GM18508 (cell line): ENCODE measurements at regions not wholly inside any gene's neighbourhood (a gene's known extent, or its start where the extent isn't known, plus 50 kb on each side); places are given as distances from the start of the nearest gene placed in this dataset.

Experiments used
- ATAC-seq: cut with Tn5 transposase; IDR thresholded peaks from one replicate; pipeline ENCODE4 v1.9.1; 2021; ENCODE audit warnings: moderate number of reproducible peaks; ENCODE audit not compliant: insufficient read depth, unreplicated experiment

- no peak for ATAC-seq
These were observed 344.9 kb downstream of the PTPRU start for GRCh38 chr1:29581256-29581655.

- ATAC-seq = no peak
These were observed 343.6 kb downstream of the PTPRU start for GRCh38 chr1:29579821-29580425.

- no peak for ATAC-seq
These were observed 341.2 kb downstream of the PTPRU start for GRCh38 chr1:29577512-29577911.

GRCh38 chr1:29576510-29576909 is 340.2 kb downstream of the PTPRU start:
- ATAC-seq = no peak

GRCh38 chr1:29575826-29576225 is 339.5 kb downstream of the PTPRU start:
- ATAC-seq = no peak

- no peak for ATAC-seq
These were observed 339.0 kb downstream of the PTPRU start for GRCh38 chr1:29575277-29575676.

- ATAC-seq = no peak
These were observed 338.5 kb downstream of the PTPRU start for GRCh38 chr1:29574871-29575270.

GRCh38 chr1:29569971-29570634 is 333.8 kb downstream of the PTPRU start:
- no peak for ATAC-seq

- ATAC-seq = no peak
These were observed 330.9 kb downstream of the PTPRU start for GRCh38 chr1:29567257-29567656.

- ATAC-seq = no peak
These were observed 329.2 kb downstream of the PTPRU start for GRCh38 chr1:29565490-29565889.

- ATAC-seq = no peak
These were observed 327.2 kb downstream of the PTPRU start for GRCh38 chr1:29563571-29563970.

- no peak for ATAC-seq
These were observed 326.8 kb downstream of the PTPRU start for GRCh38 chr1:29563092-29563491.

GRCh38 chr1:29559056-29559455 is 322.7 kb downstream of the PTPRU start:
- ATAC-seq = no peak

GRCh38 chr1:29557701-29558600 is 321.6 kb downstream of the PTPRU start:
- ATAC-seq = no peak

- ATAC-seq = no peak
These were observed 320.7 kb downstream of the PTPRU start for GRCh38 chr1:29557066-29557465.

- ATAC-seq = no peak
These were observed 320.3 kb downstream of the PTPRU start for GRCh38 chr1:29556657-29557056.

- no peak for ATAC-seq
These were observed 318.8 kb downstream of the PTPRU start for GRCh38 chr1:29555043-29555620.

GRCh38 chr1:29554208-29554778 is 318.0 kb downstream of the PTPRU start:
- ATAC-seq = no peak

- ATAC-seq = no peak
These were observed 315.0 kb downstream of the PTPRU start for GRCh38 chr1:29551123-29551936.
